ENCODE measurements at regions not wholly inside any gene's neighbourhood (a gene's known extent, or its start where the extent isn't known, plus 50 kb on each side); places are given as distances from the start of the nearest gene placed in this dataset.

DNA sequence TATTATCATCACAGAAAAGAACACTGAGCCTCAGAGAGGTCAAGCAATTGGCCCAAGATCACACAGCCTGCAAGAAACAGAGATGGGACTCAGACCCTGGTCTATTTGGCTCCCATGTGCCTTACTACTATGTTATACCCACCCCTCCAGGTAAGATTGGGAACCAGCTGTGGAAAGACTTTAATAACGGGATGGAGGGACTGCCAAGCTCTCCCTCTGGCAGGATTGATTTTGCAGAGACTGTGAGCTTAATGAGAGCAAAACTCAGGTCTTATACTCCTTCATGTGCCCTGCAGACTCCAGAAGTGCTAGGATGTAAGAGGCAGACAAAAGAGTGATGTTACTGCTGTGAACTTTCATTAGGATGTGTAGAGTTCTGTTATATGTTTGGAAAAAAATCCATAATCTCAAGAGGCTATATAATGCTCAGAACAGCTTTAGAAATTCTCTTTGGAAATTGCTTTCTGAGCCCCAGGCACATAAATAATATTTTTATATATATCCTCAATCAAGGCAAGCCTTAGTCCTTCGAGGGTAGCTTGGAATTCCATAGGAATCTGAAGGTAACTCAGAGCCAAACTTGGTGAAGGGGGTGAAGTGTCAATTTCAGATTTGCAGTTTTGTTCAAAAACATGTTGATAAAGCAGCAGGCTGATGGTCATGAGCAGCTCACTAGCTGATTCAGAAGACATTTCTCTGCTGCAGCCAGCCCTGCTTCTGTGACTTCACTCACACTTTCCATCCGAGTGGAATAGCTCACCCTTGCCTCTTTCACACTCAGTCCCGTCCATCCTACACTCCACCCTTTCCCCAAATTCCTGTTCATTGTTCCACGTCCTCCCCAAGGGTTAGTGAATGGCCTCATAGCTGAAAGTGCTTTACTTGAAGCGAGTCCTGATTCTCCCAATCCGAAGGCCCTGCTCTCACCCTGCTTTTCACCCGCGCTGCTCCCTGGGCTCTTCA is 188.8 kb downstream of the SNX19 start:
- no peaks in the 10 kb centered on the region for H3K4me1 ChIP-seq (ENCODE audit: control insufficient read depth, insufficient read depth, low read length)
- TF ChIP-seq FEZF1 (tag by site-specific recombination; IDR thresholded peaks at IDR 0.05) = no peak
- TF ChIP-seq, protein P1, sequence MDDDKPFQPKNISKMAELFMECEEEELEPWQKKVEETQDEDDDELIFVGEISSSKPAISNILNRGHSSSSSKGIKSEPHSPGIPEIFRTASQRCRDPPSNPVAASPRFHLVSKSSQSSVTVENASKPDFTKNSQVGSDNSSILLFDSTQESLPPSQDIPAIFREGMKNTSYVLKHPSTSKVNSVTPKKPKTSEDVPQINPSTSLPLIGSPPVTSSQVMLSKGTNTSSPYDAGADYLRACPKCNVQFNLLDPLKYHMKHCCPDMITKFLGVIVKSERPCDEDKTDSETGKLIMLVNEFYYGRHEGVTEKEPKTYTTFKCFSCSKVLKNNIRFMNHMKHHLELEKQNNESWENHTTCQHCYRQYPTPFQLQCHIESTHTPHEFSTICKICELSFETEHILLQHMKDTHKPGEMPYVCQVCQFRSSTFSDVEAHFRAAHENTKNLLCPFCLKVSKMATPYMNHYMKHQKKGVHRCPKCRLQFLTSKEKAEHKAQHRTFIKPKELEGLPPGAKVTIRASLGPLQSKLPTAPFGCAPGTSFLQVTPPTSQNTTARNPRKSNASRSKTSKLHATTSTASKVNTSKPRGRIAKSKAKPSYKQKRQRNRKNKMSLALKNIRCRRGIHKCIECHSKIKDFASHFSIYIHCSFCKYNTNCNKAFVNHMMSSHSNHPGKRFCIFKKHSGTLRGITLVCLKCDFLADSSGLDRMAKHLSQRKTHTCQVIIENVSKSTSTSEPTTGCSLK (tag by site-specific recombination; IDR thresholded peaks at IDR 0.05) = no peak
- ChIA-PET POLR2A (no interaction called here), CTCF (interaction anchor here (0.6 to 1.6 kb wide), 3 partner anchors 135 to 348 kb away, joined by 3 to 4 read pairs (median 4); no protein-coding TSS in a partner anchor)
- no peaks in the 10 kb centered on the region for H3K9me3 ChIP-seq (ENCODE audit: control insufficient read depth, insufficient read depth, low read depth, low read length)
- H3K4me3 ChIP-seq (ENCODE audit: low read depth, low read length) = no peak overlapping the region
- no peak overlapping the region for H3K27ac ChIP-seq (ENCODE audit: extremely low read depth, low read depth, low read length)
- H3K36me3 ChIP-seq (ENCODE audit: control insufficient read depth in 2 of 2, insufficient read depth in 1 of 2, low read length in 2 of 2) = no peaks in the 10 kb centered on the region

DNA sequence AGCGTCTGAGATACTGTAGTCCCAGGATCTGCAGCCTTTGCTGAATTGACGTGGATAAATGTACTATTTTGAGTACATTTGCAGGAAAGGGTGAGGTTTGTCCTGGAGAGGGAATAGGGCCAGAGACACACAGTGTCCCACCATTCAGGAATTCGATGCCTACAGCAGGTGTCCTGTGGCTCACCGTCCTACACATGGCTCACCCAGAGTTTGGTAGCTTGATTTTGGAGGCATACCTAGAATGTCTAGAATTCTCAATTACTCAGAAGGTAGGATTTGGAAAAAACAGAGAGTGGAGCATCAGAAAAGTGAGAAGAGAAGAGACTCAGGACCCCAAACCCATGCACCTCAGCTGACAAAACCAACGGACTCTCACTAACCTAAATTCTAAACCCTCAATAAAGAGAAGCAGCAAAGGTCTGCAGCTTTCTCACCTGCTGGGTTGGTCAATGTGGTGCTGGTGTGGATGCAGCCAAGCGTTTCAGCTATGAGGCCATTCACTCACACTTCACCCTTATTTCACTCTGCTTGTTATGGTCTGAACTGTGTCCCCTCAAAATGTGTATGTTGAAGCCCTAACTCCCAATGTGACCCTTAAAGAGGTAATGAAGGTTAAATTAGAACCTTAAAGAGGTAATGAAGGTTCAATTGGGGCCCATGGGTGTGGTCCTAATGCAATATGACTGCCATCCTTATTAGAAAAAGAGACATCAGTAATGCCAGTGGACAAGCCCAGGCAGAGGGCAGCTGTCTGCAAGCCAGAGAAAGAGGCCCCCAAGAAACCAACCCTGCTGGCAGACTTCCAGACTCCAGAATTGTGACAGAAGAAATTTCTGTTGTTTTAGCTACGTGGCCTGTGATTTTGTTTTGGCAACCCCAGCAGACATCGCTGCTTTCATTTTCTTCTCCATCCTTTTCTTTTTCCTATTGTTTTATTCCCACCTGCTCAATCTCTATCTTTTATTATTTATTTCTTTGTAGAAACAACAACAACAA is 187.8 kb downstream of the SNX19 start:
- H3K9me3 ChIP-seq (ENCODE audit: control insufficient read depth, insufficient read depth, low read depth, low read length) = no peaks in the 10 kb centered on the region
- H3K4me3 ChIP-seq (ENCODE audit: low read depth, low read length) = no peak overlapping the region
- H3K36me3 ChIP-seq (ENCODE audit: control insufficient read depth in 2 of 2, insufficient read depth in 1 of 2, low read length in 2 of 2) = no peaks in the 10 kb centered on the region
- no peak overlapping the region for H3K27ac ChIP-seq (ENCODE audit: extremely low read depth, low read depth, low read length)
- TF ChIP-seq ZNF654 (tag by site-specific recombination; IDR thresholded peaks at IDR 0.05; ENCODE audit: low read depth) (no peak), ZNF112 (tag by site-specific recombination; IDR thresholded peaks at IDR 0.05) (no peak), ZNF394 (tag by site-specific recombination; IDR thresholded peaks at IDR 0.05; ENCODE audit: borderline replicate concordance) (no peak), ZNF157 (tag by site-specific recombination; IDR thresholded peaks at IDR 0.05) (no peak), ZNF600 (tag by site-specific recombination; IDR thresholded peaks at IDR 0.05) (no peak), ZNF221 (tag by site-specific recombination; IDR thresholded peaks at IDR 0.05; ENCODE audit: borderline replicate concordance) (no peak), ZNF670 (tag by site-specific recombination; IDR thresholded peaks at IDR 0.05; ENCODE audit: low read depth) (no peak), ZNF146 (tag by site-specific recombination; IDR thresholded peaks at IDR 0.05) (no peak), ZNF624 (tag by site-specific recombination; IDR thresholded peaks at IDR 0.05) (no peak), ZNF292 (tag by site-specific recombination; IDR thresholded peaks at IDR 0.05; ENCODE audit: borderline replicate concordance, low read depth) (no peak), SP7 (tag by site-specific recombination; IDR thresholded peaks at IDR 0.05) (no peak), ZNF658 (tag by site-specific recombination; IDR thresholded peaks at IDR 0.05) (no peak), ZNF791 (tag by site-specific recombination; IDR thresholded peaks at IDR 0.05) (no peak), ZNF214 (tag by site-specific recombination; IDR thresholded peaks at IDR 0.05; ENCODE audit: borderline replicate concordance) (no peak)
- POLR2A ChIA-PET = no interaction called here
- CTCF ChIA-PET = interaction anchor here (0.6 to 1.6 kb wide), 2 partner anchors 134 to 349 kb away, joined by 3 to 4 read pairs; no protein-coding TSS in a partner anchor
- H3K4me1 ChIP-seq (ENCODE audit: control insufficient read depth, insufficient read depth, low read length) = no peaks in the 10 kb centered on the region

DNA sequence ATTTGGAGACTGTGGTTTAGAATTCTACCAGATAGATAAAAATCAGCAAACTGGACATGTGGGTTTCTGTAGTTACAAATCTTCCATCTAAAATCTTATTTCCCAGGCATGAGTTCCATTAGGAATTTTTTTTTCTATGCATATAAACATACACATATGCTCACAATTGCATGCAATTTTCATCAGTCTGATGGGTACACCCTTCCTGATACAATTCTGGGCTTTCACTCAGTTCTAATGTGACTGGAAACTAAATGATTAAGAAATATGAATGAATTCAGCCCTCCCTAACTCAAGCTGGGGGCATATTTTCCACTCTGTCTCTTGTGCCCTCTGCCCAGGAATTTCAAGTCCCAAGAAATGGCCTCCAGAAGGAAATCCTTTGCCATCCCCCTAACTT is 187.1 kb downstream of the SNX19 start:
- H3K27ac ChIP-seq (ENCODE audit: extremely low read depth, low read depth, low read length) = no peak overlapping the region
- ChIA-PET CTCF (interaction anchor here (1.6 kb wide), 1 partner anchor 133 kb away, joined by 3 read pairs; no protein-coding TSS in a partner anchor), POLR2A (no interaction called here)
- no peaks in the 10 kb centered on the region for H3K9me3 ChIP-seq (ENCODE audit: control insufficient read depth, insufficient read depth, low read depth, low read length)
- H3K4me3 ChIP-seq (ENCODE audit: low read depth, low read length) = no peak overlapping the region
- H3K36me3 ChIP-seq (ENCODE audit: control insufficient read depth in 2 of 2, insufficient read depth in 1 of 2, low read length in 2 of 2) = no peaks in the 10 kb centered on the region
- no peak for TF ChIP-seq SP2 (tag by site-specific recombination; IDR thresholded peaks at IDR 0.05)
- no peak for TF ChIP-seq ZNF791 (tag by site-specific recombination; IDR thresholded peaks at IDR 0.05)
- no peak for TF ChIP-seq HOXD13 (CRISPR knock-in tag; IDR thresholded peaks at IDR 0.05; ENCODE audit: borderline replicate concordance)
- no peak for TF ChIP-seq ZNF747 (tag by site-specific recombination; IDR thresholded peaks at IDR 0.05)
- TF ChIP-seq ZNF560 (tag by site-specific recombination; IDR thresholded peaks at IDR 0.05; ENCODE audit: borderline replicate concordance) = no peak
- no peak for TF ChIP-seq ZNF133 (tag by site-specific recombination; IDR thresholded peaks at IDR 0.05)
- no peak for TF ChIP-seq ZNF777 (tag by site-specific recombination; IDR thresholded peaks at IDR 0.05; ENCODE audit: borderline replicate concordance)
- no peak for TF ChIP-seq GLIS2 (tag by site-specific recombination; IDR thresholded peaks at IDR 0.05)
- no peak for TF ChIP-seq ZNF292 (tag by site-specific recombination; IDR thresholded peaks at IDR 0.05; ENCODE audit: borderline replicate concordance, low read depth)
- no peak for TF ChIP-seq ZNF658 (tag by site-specific recombination; IDR thresholded peaks at IDR 0.05)
- TF ChIP-seq ZSCAN16 (tag by site-specific recombination; IDR thresholded peaks at IDR 0.05) = no peak
- TF ChIP-seq ZNF132 (tag by site-specific recombination; IDR thresholded peaks at IDR 0.05; ENCODE audit: borderline replicate concordance) = no peak
- no peak for TF ChIP-seq ZNF629 (tag by site-specific recombination; IDR thresholded peaks at IDR 0.05)
- TF ChIP-seq ZNF626 (tag by site-specific recombination; IDR thresholded peaks at IDR 0.05) = no peak
- no peaks in the 10 kb centered on the region for H3K4me1 ChIP-seq (ENCODE audit: control insufficient read depth, insufficient read depth, low read length)
